K562 (cell line): ENCODE measurements at regions not wholly inside any gene's neighbourhood (a gene's known extent, or its start where the extent isn't known, plus 50 kb on each side); places are given as distances from the start of the nearest gene placed in this dataset.

Experiments
- ATAC-seq: fragments of 200-7000 bp; cut with Tn5 transposase; 3 replicates; pipeline ENCODE4 v1.9.1; 2020; ENCODE audit warnings: moderate library complexity
- BruUV-seq: library from RNA; stranded (reverse); fragments of 400-500 nt; replicated peaks from 2 replicates; lab custom pipeline; 2021; lab: Mats Ljungman, UMichigan
- CTCF ChIA-PET: fragments of 300-600 bp; formaldehyde crosslinking; extraction: SDS; loops from one replicate; lab custom pipeline; 2021; ENCODE audit warnings: low intra/inter-chr PET ratio; lab: Yijun Ruan, JAX
- POLR2A ChIA-PET: fragments of 300-600, 350-650 bp; sonication (Branson Sonifier 250); formaldehyde crosslinking; extraction: SDS; loops from one replicate; lab custom pipeline; 2021; ENCODE audit warnings: antibody characterized with exemption, inconsistent platforms; lab: Yijun Ruan, JAX
- DNase-seq, 4 experiments: peaks; one replicate each; pipeline versions ENCODE4 v3.0.0 to v3.0.0-alpha.2; 2011 to 2018; ENCODE audit warnings: low spot score in 3 of 4, mixed read lengths in 3 of 4; ENCODE audit errors: extremely low read depth in 1 of 4
- FAIRE-seq: peaks from 2 replicates; lab custom pipeline; 2011; peaks lifted over from hg19 to GRCh38; lab: Jason Lieb, UNC
- H2AFZ ChIP-seq: 2 replicates; pipeline ENCODE4 v1.6.0; 2011; ENCODE audit warnings: low read depth, low read length, control low read depth, inconsistent platforms
- H3K27ac ChIP-seq: fragments of 200-600 bp; 3 replicates; pipeline ENCODE4 v1.8.0; 2011; ENCODE audit warnings: low read depth, mild to moderate bottlenecking, control low read depth, inconsistent platforms, low read length, moderate library complexity, mixed read lengths; ENCODE audit errors: extremely low read depth
- H3K27me3 ChIP-seq, 2 experiments: fragments of 300-600 bp in 1 of 2; 2 replicates in 1 of 2; 3 replicates in 1 of 2; pipeline versions ENCODE4 v1.6.0 to v1.8.0; 2011; ENCODE audit warnings: inconsistent platforms in 2 of 2, low read length in 2 of 2, mild to moderate bottlenecking in 1 of 2, mixed read lengths in 1 of 2, moderate library complexity in 1 of 2; ENCODE audit not compliant: control insufficient read depth in 2 of 2, insufficient read depth in 2 of 2
- H3K36me3 ChIP-seq: fragments of 300-600 bp; 3 replicates; pipeline ENCODE4 v1.8.0; 2011; ENCODE audit warnings: mild to moderate bottlenecking, low read length, inconsistent platforms; ENCODE audit not compliant: control insufficient read depth, insufficient read depth
- H3K4me1 ChIP-seq, 2 experiments: fragments of 200-600 bp in 1 of 2; replicated peaks in 1 of 2; 2 replicates in 1 of 2; 3 replicates in 1 of 2; pipeline versions ENCODE4 v1.5.1 to v1.8.0; 2011; ENCODE audit warnings: inconsistent platforms in 2 of 2, low read length in 2 of 2, mild to moderate bottlenecking in 1 of 2, mixed read lengths in 1 of 2, moderate library complexity in 1 of 2; ENCODE audit not compliant: control insufficient read depth in 2 of 2, insufficient read depth in 2 of 2
- H3K4me2 ChIP-seq: 2 replicates; pipeline ENCODE4 v1.6.1; 2011; ENCODE audit warnings: low read length, control low read depth, inconsistent platforms, mixed read lengths; ENCODE audit not compliant: insufficient read depth
- H3K4me3 ChIP-seq: fragments of 200-600 bp; sonication (generic), shearing (Covaris generic); 2 replicates; pipeline ENCODE4 v1.5.1; 2016; ENCODE audit warnings: control low read depth, inconsistent platforms
- H3K79me2 ChIP-seq: fragments of 200-600 bp; 3 replicates; pipeline ENCODE4 v1.8.0; 2011; ENCODE audit warnings: low read length, inconsistent platforms; ENCODE audit not compliant: control insufficient read depth, insufficient read depth
- H3K9ac ChIP-seq, 2 experiments: 2 replicates each; pipeline versions ENCODE4 v1.6.0 to v1.6.1; 2011; ENCODE audit warnings: low read depth in 2 of 2, low read length in 2 of 2, control low read depth in 1 of 2, inconsistent platforms in 1 of 2, mild to moderate bottlenecking in 1 of 2, mixed read lengths in 1 of 2; ENCODE audit not compliant: insufficient read depth in 1 of 2
- H3K9me1 ChIP-seq: one replicate; pipeline ENCODE4 v1.6.0; 2011; ENCODE audit warnings: inconsistent platforms, mild to moderate bottlenecking, low read length, moderate library complexity; ENCODE audit not compliant: control insufficient read depth, insufficient read depth
- H3K9me3 ChIP-seq: replicated peaks from 2 replicates; pipeline ENCODE4 v1.5.1; 2011; ENCODE audit warnings: low read depth, low read length, inconsistent platforms; ENCODE audit not compliant: control insufficient read depth, insufficient read depth
- H4K20me1 ChIP-seq: replicated peaks from 2 replicates; pipeline ENCODE4 v1.6.1; 2011; ENCODE audit warnings: low read length, inconsistent platforms, mixed read lengths; ENCODE audit not compliant: control insufficient read depth, insufficient read depth
- ATF3 ChIP-seq, 2 experiments: fragments of 450-650 bp in 1 of 2; sonication (generic) in 1 of 2; formaldehyde crosslinking in 1 of 2; IDR thresholded peaks in 1 of 2; conservative IDR thresholded peaks in 1 of 2; 2 replicates each; pipeline versions ENCODE4 v1.6.1 to v1.8.1; 2016 to 2023; ENCODE audit warnings: mild to moderate bottlenecking in 2 of 2, moderate library complexity in 2 of 2, inconsistent platforms in 1 of 2, missing genetic modification reagents in 1 of 2
- BDP1 ChIP-seq: IDR thresholded peaks from 3 replicates; pipeline ENCODE4 v1.6.1; 2011; ENCODE audit not compliant: insufficient read length, insufficient read depth
- CTCFL ChIP-seq: IDR thresholded peaks from 2 replicates; pipeline ENCODE4 v1.6.1; 2011; ENCODE audit warnings: borderline replicate concordance, low read depth, mild to moderate bottlenecking, moderate library complexity, low read length; ENCODE audit not compliant: insufficient read depth, poor library complexity, severe bottlenecking
- HES1 ChIP-seq: fragments of 450-650 bp; IDR thresholded peaks from 2 replicates; pipeline ENCODE4 v1.6.1; 2016; ENCODE audit warnings: low read depth, mild to moderate bottlenecking, moderate library complexity
- MAZ ChIP-seq, 2 experiments: fragments of 450-650 bp in 1 of 2; sonication (generic) in 1 of 2; formaldehyde crosslinking; IDR thresholded peaks in 1 of 2; conservative IDR thresholded peaks in 1 of 2; 2 replicates each; pipeline versions ENCODE4 v1.4.0 to v1.5.0; 2020; ENCODE audit warnings: mild to moderate bottlenecking in 1 of 2, missing genetic modification reagents in 1 of 2
- NCOA4 ChIP-seq: fragments of 450-650 bp; IDR thresholded peaks from 2 replicates; pipeline ENCODE4 v1.6.1; 2018; ENCODE audit warnings: mild to moderate bottlenecking; ENCODE audit not compliant: partially characterized antibody
- PCBP2 ChIP-seq: fragments of 200-400 bp; formaldehyde crosslinking; IDR thresholded peaks from 2 replicates; pipeline ENCODE4 v1.6.1; 2018; ENCODE audit warnings: low read length, low read depth, mild to moderate bottlenecking, moderate library complexity; ENCODE audit not compliant: poor library complexity, severe bottlenecking
- SAP30 ChIP-seq: fragments of 200-600 bp; sonication (generic); IDR thresholded peaks from 2 replicates; pipeline ENCODE4 v1.6.1; 2012; ENCODE audit warnings: borderline replicate concordance, low read depth, mild to moderate bottlenecking, moderate library complexity, low read length, control low read depth, inconsistent platforms; ENCODE audit not compliant: insufficient read depth, poor library complexity, severe bottlenecking
- SIN3A ChIP-seq, 2 experiments: fragments of 150-350 bp in 1 of 2; IDR thresholded peaks; 2 replicates each; pipeline ENCODE4 v1.6.1; 2011 to 2016; ENCODE audit warnings: borderline replicate concordance in 2 of 2, low read depth in 2 of 2, low read length in 2 of 2, mild to moderate bottlenecking in 2 of 2, moderate library complexity in 2 of 2; ENCODE audit not compliant: control insufficient read depth in 1 of 2
- TSHZ1 ChIP-seq: fragments of 250-450 bp; sonication (Bioruptor Pico); IDR thresholded peaks from 2 replicates; pipeline ENCODE4 v1.4.0; 2020; ENCODE audit warnings: mild to moderate bottlenecking, moderate library complexity
- ZNF175 ChIP-seq: fragments of 200-800 bp; sonication (Bioruptor generic); IDR thresholded peaks from 2 replicates; pipeline ENCODE4 v1.6.1; 2016; ENCODE audit warnings: low read depth, mild to moderate bottlenecking, missing genetic modification characterization, missing compliant biosample characterization
- ZNF384 ChIP-seq: IDR thresholded peaks from 2 replicates; pipeline ENCODE4 v1.6.1; 2012; ENCODE audit warnings: low read depth, low read length, improper control_type of control experiment
- ZNF699 ChIP-seq: fragments of 250-450 bp; sonication (Bioruptor Pico); IDR thresholded peaks from 2 replicates; pipeline ENCODE4 v1.8.0; 2021; ENCODE audit warnings: mild to moderate bottlenecking, moderate library complexity; ENCODE audit not compliant: insufficient replicate concordance
- WGBS: fragments of 100-300 bp; shearing (Covaris generic); methylation state at CpG from one replicate; pipeline ENCODE4 v1.1.6; 2016; ENCODE audit warnings: low coverage, mixed read lengths; ENCODE audit not compliant: insufficient coverage; ENCODE audit errors: missing lambda C conversion rate; 5-methylcytosine and 5-hydroxymethylcytosine counted together
- in situ Hi-C: fragments of 300-500 bp; cut with MboI; formaldehyde crosslinking; loops from 4 replicates; pipeline ENCODE4 v1.15.0; 2018; ENCODE audit warnings: inconsistent platforms, mixed read lengths
- intact Hi-C: fragments of 100-400 bp; cut with micrococcal nuclease; formaldehyde crosslinking; loops from 2 replicates; pipeline ENCODE4 v1.14.2; 2022

GRCh38 chr6:27542485-27542884 lies 69.6 kb upstream of the ZNF184 start:
- Histone ChIP-seq H3K9me3 (no peaks in the 10 kb centered on the region), H3K79me2 (no peaks in the 10 kb centered on the region), H3K9ac (no peak overlapping the region), H3K4me3 (no peak overlapping the region), H3K36me3 (no peaks in the 10 kb centered on the region), H4K20me1 (no peaks in the 10 kb centered on the region), H2AFZ (no peak overlapping the region), H3K27ac (no peak overlapping the region), H3K9me1 (no peaks in the 10 kb centered on the region), H3K27me3 (no peaks in the 10 kb centered on the region), H3K4me1 (peaks cover 7 to 21% of the 10 kb centered on the region in 2 experiments), H3K4me2 (no peak overlapping the region)
- intact Hi-C loops (no loop called here), in situ Hi-C loops (no loop called here)
- POLR2A ChIA-PET = interaction anchor here (1.2 kb wide), 1 partner anchor 293 kb away, joined by 6 read pairs; no protein-coding TSS in a partner anchor
- CTCF ChIA-PET = no interaction called here
- 50% methylated on average over 2 of the region's 2 CpGs for WGBS
- no peak for DNase-seq
- FAIRE-seq = no peak
- no TSS peak for BruUV-seq
- ATAC-seq = no peak
- TF ChIP-seq SAP30 (no peak), ZNF384 (no peak), SIN3A (IDR thresholded peaks at IDR 0.05; ENCODE audit: borderline replicate concordance in 2 of 2, control insufficient read depth in 1 of 2, low read depth in 2 of 2, low read length in 2 of 2) (no peak), ZNF699 (CRISPR knock-in tag) (no peak), PCBP2 (no peak), MAZ (CRISPR knock-in tag; conservative IDR thresholded peaks at IDR 0.05 in 1 of 2, IDR thresholded peaks at IDR 0.05 in 1 of 2) (no peak), CTCFL (no peak), HES1 (no peak), TSHZ1 (no peak), ZNF175 (CRISPR knock-in tag) (no peak), BDP1 (no peak), NCOA4 (no peak), ATF3 (IDR thresholded peaks at IDR 0.05) (no peak), ATF3 (CRISPR knock-in tag; conservative IDR thresholded peaks at IDR 0.05) (no peak)
